BLaER1 treated with 17β-estradiol and CSF1 and Interleukin-3, amounts not matched to agents 10 nM and 100 nM (cell line): ENCODE measurements at regions not wholly inside any gene's neighbourhood (a gene's known extent, or its start where the extent isn't known, plus 50 kb on each side); places are given as distances from the start of the nearest gene placed in this dataset.
A peak's percentile ranks its signal among the peaks of the same experiment; 100 is the strongest.

Experiments
- H3K27ac ChIP-seq, 11 experiments: shearing (Covaris generic); formaldehyde crosslinking; 2 replicates each; pipeline ENCODE4 v1.8.1; 2022
- H3K27me3 ChIP-seq, 11 experiments: shearing (Covaris generic); formaldehyde crosslinking; 2 replicates each; pipeline ENCODE4 v1.8.1; 2022
- H3K36me3 ChIP-seq, 11 experiments: shearing (Covaris generic); formaldehyde crosslinking; 2 replicates each; pipeline ENCODE4 v1.8.1; 2022
- H3K4me1 ChIP-seq, 10 experiments: shearing (Covaris generic); formaldehyde crosslinking; 2 replicates each; pipeline ENCODE4 v1.8.1; 2022
- H3K4me2 ChIP-seq, 11 experiments: shearing (Covaris generic); formaldehyde crosslinking; 2 replicates each; pipeline ENCODE4 v1.8.1; 2022
- H3K4me3 ChIP-seq, 10 experiments: shearing (Covaris generic); formaldehyde crosslinking; 2 replicates each; pipeline ENCODE4 v1.8.1; 2022
- H3K9ac ChIP-seq, 11 experiments: shearing (Covaris generic); formaldehyde crosslinking; 2 replicates each; pipeline ENCODE4 v1.8.1; 2022
- H3K9me3 ChIP-seq, 11 experiments: shearing (Covaris generic); formaldehyde crosslinking; replicated peaks in 1 of 11; 2 replicates each; pipeline ENCODE4 v1.8.1; 2022
- H4K20me1 ChIP-seq, 11 experiments: shearing (Covaris generic); formaldehyde crosslinking; 2 replicates each; pipeline ENCODE4 v1.8.1; 2022
- Cebpa-rat ChIP-seq, 11 experiments: shearing (Covaris generic); IDR thresholded peaks; 2 replicates each; pipeline ENCODE4 v1.8.1; 2022

GRCh38 chr17:77001487-77001886 lies 133.3 kb downstream of the MGAT5B start:
- no peaks in the 10 kb centered on the region for H3K36me3 ChIP-seq
- peaks cover 23 to 82% (median 48%) of the 10 kb centered on the region in 10 experiments for H3K4me1 ChIP-seq
- H3K4me2 ChIP-seq: peak overlapping the region in 2 of 11 experiments; percentile 0 to 22; a peak in 1 of 22 replicates
- H4K20me1 ChIP-seq: no peaks in the 10 kb centered on the region
- no peak for TF ChIP-seq Cebpa-rat (IDR thresholded peaks at IDR 0.05)
- peaks cover 0 to 20% (median 0%) of the 10 kb centered on the region in 11 experiments; a peak in 3 of 22 replicates for H3K27me3 ChIP-seq
- no peak overlapping the region for H3K9ac ChIP-seq
- H3K27ac ChIP-seq: no peak overlapping the region
- no peak overlapping the region for H3K4me3 ChIP-seq
- peaks cover 0 to 9% (median 0%) of the 10 kb centered on the region in 11 experiments; a peak in 1 of 22 replicates for H3K9me3 ChIP-seq

GRCh38 chr17:77002103-77003045 lies 134.2 kb downstream of the MGAT5B start:
- no peaks in the 10 kb centered on the region for H4K20me1 ChIP-seq
- H3K9ac ChIP-seq: no peak overlapping the region
- no peak for TF ChIP-seq Cebpa-rat (IDR thresholded peaks at IDR 0.05)
- H3K4me3 ChIP-seq: no peak overlapping the region
- peak overlapping the region in 2 of 11 experiments; percentile 0 to 22; a peak in 4 of 22 replicates for H3K4me2 ChIP-seq
- peaks cover 18 to 80% (median 41%) of the 10 kb centered on the region in 10 experiments for H3K4me1 ChIP-seq
- H3K27ac ChIP-seq: no peak overlapping the region
- H3K36me3 ChIP-seq: no peaks in the 10 kb centered on the region
- H3K27me3 ChIP-seq: peaks cover 0 to 12% (median 0%) of the 10 kb centered on the region in 11 experiments; a peak in 3 of 22 replicates
- H3K9me3 ChIP-seq: peaks cover 0 to 9% (median 0%) of the 10 kb centered on the region in 11 experiments; a peak in 1 of 22 replicates

- H3K27me3 ChIP-seq: peaks cover 0 to 3% (median 0%) of the 10 kb centered on the region in 11 experiments; a peak in 1 of 22 replicates
- no peak overlapping the region for H3K27ac ChIP-seq
- no peak for TF ChIP-seq Cebpa-rat (IDR thresholded peaks at IDR 0.05)
- H4K20me1 ChIP-seq: no peaks in the 10 kb centered on the region
- no peaks in the 10 kb centered on the region for H3K36me3 ChIP-seq
- no peak overlapping the region for H3K9ac ChIP-seq
- H3K4me2 ChIP-seq: no peak overlapping the region
- peaks cover 5 to 79% (median 30%) of the 10 kb centered on the region in 10 experiments for H3K4me1 ChIP-seq
- no peak overlapping the region for H3K4me3 ChIP-seq
- peaks cover 0 to 9% (median under 1%) of the 10 kb centered on the region in 11 experiments; a peak in 6 of 22 replicates for H3K9me3 ChIP-seq
Observed at GRCh38 chr17:77003699-77004098, 135.5 kb downstream of the MGAT5B start.

- Histone ChIP-seq H3K36me3 (no peaks in the 10 kb centered on the region; a peak in 1 of 22 replicates), H3K4me2 (peak overlapping the region in 4 of 11 experiments; percentile 33 to 52 (median 48); a peak in 8 of 22 replicates), H3K9ac (no peak overlapping the region), H3K27ac (no peak overlapping the region), H3K4me3 (no peak overlapping the region), H3K4me1 (peaks cover 0 to 47% (median 15%) of the 10 kb centered on the region in 10 experiments; a peak in 12 of 20 replicates), H4K20me1 (no peaks in the 10 kb centered on the region), H3K27me3 (no peaks in the 10 kb centered on the region), H3K9me3 (peaks cover 20 to 35% (median 29%) of the 10 kb centered on the region in 11 experiments)
- TF ChIP-seq Cebpa-rat (IDR thresholded peaks at IDR 0.05): no peak
Observed at GRCh38 chr17:77006971-77007649, 133.7 kb upstream of the SEC14L1 start.

- no peak overlapping the region for H3K27ac ChIP-seq
- no peak overlapping the region for H3K9ac ChIP-seq
- TF ChIP-seq Cebpa-rat (IDR thresholded peaks at IDR 0.05): no peak
Observed at GRCh38 chr17:77009877-77010276, 130.9 kb upstream of the SEC14L1 start.

GRCh38 chr17:77010667-77011066 lies 130.1 kb upstream of the SEC14L1 start:
- Histone ChIP-seq H3K4me2 (no peak overlapping the region), H3K9me3 (peaks cover 20 to 35% (median 29%) of the 10 kb centered on the region in 11 experiments)
- no peak for TF ChIP-seq Cebpa-rat (IDR thresholded peaks at IDR 0.05)

More at GRCh38 chr17:77009877-77010276, 130.9 kb upstream of the SEC14L1 start:
- H3K4me1 ChIP-seq: peaks cover 0 to 37% (median 12%) of the 10 kb centered on the region in 10 experiments; a peak in 12 of 20 replicates
- H3K4me2 ChIP-seq: no peak overlapping the region
- H4K20me1 ChIP-seq: no peaks in the 10 kb centered on the region
- H3K36me3 ChIP-seq: no peaks in the 10 kb centered on the region; a peak in 1 of 22 replicates
- peaks cover 20 to 35% (median 29%) of the 10 kb centered on the region in 11 experiments for H3K9me3 ChIP-seq
- H3K4me3 ChIP-seq: no peak overlapping the region
- no peaks in the 10 kb centered on the region for H3K27me3 ChIP-seq

GRCh38 chr17:77011173-77012011 lies 129.4 kb upstream of the SEC14L1 start:
- peaks cover 20 to 35% (median 29%) of the 10 kb centered on the region in 11 experiments for H3K9me3 ChIP-seq
- H3K4me2 ChIP-seq: no peak overlapping the region
- no peak for TF ChIP-seq Cebpa-rat (IDR thresholded peaks at IDR 0.05)

More at GRCh38 chr17:77010667-77011066, 130.1 kb upstream of the SEC14L1 start:
- Histone ChIP-seq H3K36me3 (no peaks in the 10 kb centered on the region; a peak in 1 of 22 replicates), H3K4me1 (peaks cover 0 to 29% (median 8%) of the 10 kb centered on the region in 10 experiments; a peak in 12 of 20 replicates), H3K27ac (no peak overlapping the region), H3K4me3 (no peak overlapping the region), H3K27me3 (no peaks in the 10 kb centered on the region), H3K9ac (no peak overlapping the region), H4K20me1 (no peaks in the 10 kb centered on the region)

GRCh38 chr17:77018504-77018903 lies 122.3 kb upstream of the SEC14L1 start:
- Histone ChIP-seq H3K27ac (no peak overlapping the region), H3K4me3 (no peak overlapping the region), H4K20me1 (no peaks in the 10 kb centered on the region), H3K4me2 (0 out of 22 replicates have a peak overlapping the region, but pooled peaks of 1 of the 11 experiments have one; percentile 14), H3K4me1 (peaks cover 0 to 9% (median 0%) of the 10 kb centered on the region in 10 experiments; a peak in 5 of 20 replicates), H3K9ac (no peak overlapping the region), H3K9me3 (peaks cover 0 to 17% (median 12%) of the 10 kb centered on the region in 11 experiments; a peak in 12 of 22 replicates), H3K27me3 (no peaks in the 10 kb centered on the region), H3K36me3 (no peaks in the 10 kb centered on the region)
- TF ChIP-seq Cebpa-rat (IDR thresholded peaks at IDR 0.05): no peak

More at GRCh38 chr17:77011173-77012011, 129.4 kb upstream of the SEC14L1 start:
- no peak overlapping the region for H3K9ac ChIP-seq
- no peaks in the 10 kb centered on the region; a peak in 1 of 22 replicates for H3K36me3 ChIP-seq
- peaks cover 0 to 22% (median 6%) of the 10 kb centered on the region in 10 experiments; a peak in 9 of 20 replicates for H3K4me1 ChIP-seq
- no peaks in the 10 kb centered on the region for H3K27me3 ChIP-seq
- no peak overlapping the region for H3K4me3 ChIP-seq
- no peaks in the 10 kb centered on the region for H4K20me1 ChIP-seq
- H3K27ac ChIP-seq: no peak overlapping the region
